ENCODE measurements at regions not wholly inside any gene's neighbourhood (a gene's known extent, or its start where the extent isn't known, plus 50 kb on each side); places are given as distances from the start of the nearest gene placed in this dataset.

- TF ChIP-seq, protein P1, sequence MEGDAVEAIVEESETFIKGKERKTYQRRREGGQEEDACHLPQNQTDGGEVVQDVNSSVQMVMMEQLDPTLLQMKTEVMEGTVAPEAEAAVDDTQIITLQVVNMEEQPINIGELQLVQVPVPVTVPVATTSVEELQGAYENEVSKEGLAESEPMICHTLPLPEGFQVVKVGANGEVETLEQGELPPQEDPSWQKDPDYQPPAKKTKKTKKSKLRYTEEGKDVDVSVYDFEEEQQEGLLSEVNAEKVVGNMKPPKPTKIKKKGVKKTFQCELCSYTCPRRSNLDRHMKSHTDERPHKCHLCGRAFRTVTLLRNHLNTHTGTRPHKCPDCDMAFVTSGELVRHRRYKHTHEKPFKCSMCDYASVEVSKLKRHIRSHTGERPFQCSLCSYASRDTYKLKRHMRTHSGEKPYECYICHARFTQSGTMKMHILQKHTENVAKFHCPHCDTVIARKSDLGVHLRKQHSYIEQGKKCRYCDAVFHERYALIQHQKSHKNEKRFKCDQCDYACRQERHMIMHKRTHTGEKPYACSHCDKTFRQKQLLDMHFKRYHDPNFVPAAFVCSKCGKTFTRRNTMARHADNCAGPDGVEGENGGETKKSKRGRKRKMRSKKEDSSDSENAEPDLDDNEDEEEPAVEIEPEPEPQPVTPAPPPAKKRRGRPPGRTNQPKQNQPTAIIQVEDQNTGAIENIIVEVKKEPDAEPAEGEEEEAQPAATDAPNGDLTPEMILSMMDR (IDR thresholded peaks at IDR 0.05): no peak
- TF ChIP-seq POLR2AphosphoS5 (IDR thresholded peaks at IDR 0.05) (no peak), POLR2A (IDR thresholded peaks at IDR 0.05) (no peak), EP300 (IDR thresholded peaks at IDR 0.05) (no peak)
These were observed 470.5 kb upstream of the ID2 start for GRCh38 chr2:8211384-8211783.
